ENCODE measurements at regions not wholly inside any gene's neighbourhood (a gene's known extent, or its start where the extent isn't known, plus 50 kb on each side); places are given as distances from the start of the nearest gene placed in this dataset.

GRCh38 chr15:96540283-96540682, 209.8 kb downstream of the NR2F2 start:
- TF ChIP-seq ZNF324 (tag by site-specific recombination; IDR thresholded peaks at IDR 0.05) (no peak), SCRT1 (tag by site-specific recombination; IDR thresholded peaks at IDR 0.05; ENCODE audit: borderline replicate concordance) (no peak), CTCF (tag by site-specific recombination; IDR thresholded peaks at IDR 0.05) (no peak), ZNF530 (tag by site-specific recombination; IDR thresholded peaks at IDR 0.05; ENCODE audit: low read depth) (no peak), ZNF24 (tag by site-specific recombination; IDR thresholded peaks at IDR 0.05) (no peak), KLF8 (tag by site-specific recombination; IDR thresholded peaks at IDR 0.05) (no peak), ZNF510 (tag by site-specific recombination; IDR thresholded peaks at IDR 0.05; ENCODE audit: insufficient replicate concordance) (no peak), ZNF335 (tag by site-specific recombination; conservative IDR thresholded peaks at IDR 0.05) (no peak)

Measured in HEK293 (cell line).